B cell (primary cell): ENCODE measurements at regions not wholly inside any gene's neighbourhood (a gene's known extent, or its start where the extent isn't known, plus 50 kb on each side); places are given as distances from the start of the nearest gene placed in this dataset.

ENCODE experiments used
- EZH2 ChIP-seq: IDR thresholded peaks from 2 replicates; pipeline ENCODE4 v1.6.1; 2012; ENCODE audit warnings: borderline replicate concordance, low read depth, mild to moderate bottlenecking, moderate library complexity, low read length; ENCODE audit not compliant: insufficient read depth, poor library complexity, severe bottlenecking
- TF ChIP-seq, protein P1 (sequence below): fragments of 200-600 bp; IDR thresholded peaks from one replicate; pipeline ENCODE4 v1.8.0; 2022; ENCODE audit warnings: antibody characterized with exemption, mild to moderate bottlenecking

DNA sequence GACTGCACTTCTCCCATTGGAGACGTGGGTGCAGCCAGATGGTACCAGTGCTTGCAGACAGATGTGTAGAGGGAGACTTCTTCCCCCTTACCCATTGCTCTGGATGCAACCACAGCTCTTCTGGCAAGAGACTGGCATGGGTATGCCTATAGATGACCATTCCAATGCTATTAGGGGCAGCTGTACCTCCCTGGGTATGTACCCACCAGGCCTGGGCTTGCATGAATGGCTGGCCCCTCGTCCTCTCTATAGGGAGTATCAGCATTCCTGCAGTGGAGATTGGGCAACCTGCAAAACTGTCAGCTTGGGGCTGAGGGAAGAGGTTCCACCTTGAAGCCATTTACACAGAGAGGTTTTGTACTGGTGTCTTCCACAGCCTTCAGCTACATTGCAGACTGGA lies 57.6 kb upstream of the FXR1 start:
- TF ChIP-seq, protein P1, sequence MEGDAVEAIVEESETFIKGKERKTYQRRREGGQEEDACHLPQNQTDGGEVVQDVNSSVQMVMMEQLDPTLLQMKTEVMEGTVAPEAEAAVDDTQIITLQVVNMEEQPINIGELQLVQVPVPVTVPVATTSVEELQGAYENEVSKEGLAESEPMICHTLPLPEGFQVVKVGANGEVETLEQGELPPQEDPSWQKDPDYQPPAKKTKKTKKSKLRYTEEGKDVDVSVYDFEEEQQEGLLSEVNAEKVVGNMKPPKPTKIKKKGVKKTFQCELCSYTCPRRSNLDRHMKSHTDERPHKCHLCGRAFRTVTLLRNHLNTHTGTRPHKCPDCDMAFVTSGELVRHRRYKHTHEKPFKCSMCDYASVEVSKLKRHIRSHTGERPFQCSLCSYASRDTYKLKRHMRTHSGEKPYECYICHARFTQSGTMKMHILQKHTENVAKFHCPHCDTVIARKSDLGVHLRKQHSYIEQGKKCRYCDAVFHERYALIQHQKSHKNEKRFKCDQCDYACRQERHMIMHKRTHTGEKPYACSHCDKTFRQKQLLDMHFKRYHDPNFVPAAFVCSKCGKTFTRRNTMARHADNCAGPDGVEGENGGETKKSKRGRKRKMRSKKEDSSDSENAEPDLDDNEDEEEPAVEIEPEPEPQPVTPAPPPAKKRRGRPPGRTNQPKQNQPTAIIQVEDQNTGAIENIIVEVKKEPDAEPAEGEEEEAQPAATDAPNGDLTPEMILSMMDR = no peak
- TF ChIP-seq EZH2 = no peak
